Hepatocyte (in vitro differentiated cells): ENCODE measurements at regions not wholly inside any gene's neighbourhood (a gene's known extent, or its start where the extent isn't known, plus 50 kb on each side); places are given as distances from the start of the nearest gene placed in this dataset.

Experiments used
- DNase-seq: peaks from one replicate; pipeline ENCODE4 v3.0.0-alpha.2; 2016; ENCODE audit warnings: low spot score
- H2AFZ ChIP-seq: fragments of 200-600 bp; sonication (generic); 2 replicates; pipeline ENCODE4 v1.6.0; 2016; ENCODE audit warnings: antibody characterized with exemption, mild to moderate bottlenecking
- H3K27ac ChIP-seq: fragments of 200-600 bp; sonication (generic); 2 replicates; pipeline ENCODE4 v1.5.1; 2016; ENCODE audit warnings: mild to moderate bottlenecking
- H3K27me3 ChIP-seq: fragments of 200-600 bp; sonication (generic); 2 replicates; pipeline ENCODE4 v1.6.1; 2016
- H3K36me3 ChIP-seq: fragments of 200-600 bp; sonication (generic); replicated peaks from 2 replicates; pipeline ENCODE4 v1.5.1; 2016; ENCODE audit warnings: low read depth; ENCODE audit not compliant: insufficient read depth
- H3K4me1 ChIP-seq: fragments of 200-600 bp; sonication (generic); 2 replicates; pipeline ENCODE4 v1.5.1; 2016; ENCODE audit warnings: mild to moderate bottlenecking, moderate library complexity; ENCODE audit not compliant: insufficient read depth
- H3K4me2 ChIP-seq: fragments of 200-600 bp; sonication (generic); 2 replicates; pipeline ENCODE4 v1.6.0; 2016
- H3K4me3 ChIP-seq: fragments of 200-600 bp; sonication (generic); 2 replicates; pipeline ENCODE4 v1.5.1; 2016; ENCODE audit warnings: mild to moderate bottlenecking
- H3K79me2 ChIP-seq: fragments of 200-600 bp; sonication (generic); 2 replicates; pipeline ENCODE4 v1.6.0; 2017; ENCODE audit warnings: mild to moderate bottlenecking
- H3K9me2 ChIP-seq: fragments of 200-600 bp; sonication (generic); replicated peaks from 2 replicates; pipeline ENCODE4 v1.6.0; 2017; ENCODE audit warnings: mild to moderate bottlenecking; ENCODE audit not compliant: insufficient read depth
- H3K9me3 ChIP-seq: fragments of 200-600 bp; sonication (generic); 2 replicates; pipeline ENCODE4 v1.5.1; 2016; ENCODE audit warnings: low read depth, mild to moderate bottlenecking
- H4K20me1 ChIP-seq: fragments of 200-600 bp; sonication (generic); 2 replicates; pipeline ENCODE4 v1.6.0; 2016; ENCODE audit warnings: mild to moderate bottlenecking; ENCODE audit not compliant: insufficient read depth, poor library complexity, severe bottlenecking
- CTCF ChIP-seq: fragments of 200-600 bp; sonication (generic); IDR thresholded peaks from 2 replicates; pipeline ENCODE4 v1.5.1; 2016; ENCODE audit warnings: antibody characterized with exemption, mild to moderate bottlenecking; ENCODE audit not compliant: poor library complexity
- EZH2 ChIP-seq: fragments of 200-600 bp; sonication (generic); IDR thresholded peaks from 2 replicates; pipeline ENCODE4 v1.6.1; 2016; ENCODE audit warnings: antibody characterized with exemption, mild to moderate bottlenecking, borderline replicate concordance
- EZH2phosphoT487 ChIP-seq: fragments of 200-600 bp; sonication (generic); IDR thresholded peaks from one replicate; pipeline ENCODE4 v1.6.1; 2018; ENCODE audit warnings: antibody characterized with exemption, mild to moderate bottlenecking, low read depth, moderate library complexity; ENCODE audit not compliant: unreplicated experiment, severe bottlenecking
- WGBS: methylation state at CpG from one replicate; pipeline ENCODE4 v1.1.6; 2016; ENCODE audit warnings: low lambda C conversion rate; ENCODE audit errors: missing lambda C conversion rate; 5-methylcytosine and 5-hydroxymethylcytosine counted together

GRCh38 chr2:122516775-122517174, 761.3 kb downstream of the TSN start:
- Histone ChIP-seq H3K9me2 (no peaks in the 10 kb centered on the region), H3K4me2 (no peak overlapping the region), H3K4me3 (no peak overlapping the region), H2AFZ (no peak overlapping the region), H3K36me3 (no peaks in the 10 kb centered on the region), H3K9me3 (no peaks in the 10 kb centered on the region), H3K4me1 (no peaks in the 10 kb centered on the region), H4K20me1 (no peaks in the 10 kb centered on the region), H3K79me2 (no peaks in the 10 kb centered on the region), H3K27me3 (no peaks in the 10 kb centered on the region), H3K27ac (no peak overlapping the region)
- TF ChIP-seq EZH2, result no peak
- TF ChIP-seq EZH2phosphoT487, result no peak
- TF ChIP-seq CTCF, result no peak
- 63% methylated on average over 2 of the region's 2 CpGs for WGBS
- DNase-seq, result no peak

GRCh38 chr2:122519366-122519765, 763.9 kb downstream of the TSN start:
- no peaks in the 10 kb centered on the region for H3K4me1 ChIP-seq
- H3K4me2 ChIP-seq, result no peak overlapping the region
- 96% methylated on average over 4 of the region's 4 CpGs for WGBS
- no peaks in the 10 kb centered on the region for H3K79me2 ChIP-seq
- no peaks in the 10 kb centered on the region for H3K9me2 ChIP-seq
- H4K20me1 ChIP-seq, result no peaks in the 10 kb centered on the region
- H2AFZ ChIP-seq, result no peak overlapping the region
- no peaks in the 10 kb centered on the region for H3K27me3 ChIP-seq
- no peaks in the 10 kb centered on the region for H3K36me3 ChIP-seq
- peak overlapping the region; percentile 67 for H3K27ac ChIP-seq
- no peak for DNase-seq
- H3K4me3 ChIP-seq, result no peak overlapping the region
- H3K9me3 ChIP-seq, result no peaks in the 10 kb centered on the region
- TF ChIP-seq EZH2 (no peak), CTCF (no peak), EZH2phosphoT487 (no peak)

- H3K27me3 ChIP-seq, result no peaks in the 10 kb centered on the region
- no peak overlapping the region for H3K4me2 ChIP-seq
- no peaks in the 10 kb centered on the region for H3K4me1 ChIP-seq
- H3K9me3 ChIP-seq, result no peaks in the 10 kb centered on the region
- no peaks in the 10 kb centered on the region for H3K36me3 ChIP-seq
- no peaks in the 10 kb centered on the region for H3K9me2 ChIP-seq
- peak overlapping the region; percentile 67 for H3K27ac ChIP-seq
- peak overlapping the region; percentile 19 for H2AFZ ChIP-seq
- DNase-seq, result peak; percentile 9
- 77% methylated on average over 4 of the region's 4 CpGs for WGBS
- no peaks in the 10 kb centered on the region for H4K20me1 ChIP-seq
- TF ChIP-seq EZH2phosphoT487, result no peak
- H3K4me3 ChIP-seq, result no peak overlapping the region
- H3K79me2 ChIP-seq, result no peaks in the 10 kb centered on the region
Measured at GRCh38 chr2:122519821-122520611, 764.6 kb downstream of the TSN start.

- no peaks in the 10 kb centered on the region for H3K36me3 ChIP-seq
- H3K9me3 ChIP-seq, result no peaks in the 10 kb centered on the region
- DNase-seq, result no peak
- H3K4me2 ChIP-seq, result no peak overlapping the region
- no peaks in the 10 kb centered on the region for H3K27me3 ChIP-seq
- H3K4me3 ChIP-seq, result no peak overlapping the region
- H3K27ac ChIP-seq, result no peak overlapping the region
- no peak for TF ChIP-seq EZH2phosphoT487
- TF ChIP-seq CTCF, result no peak
- TF ChIP-seq EZH2, result no peak
- H2AFZ ChIP-seq, result no peak overlapping the region
- H3K9me2 ChIP-seq, result no peaks in the 10 kb centered on the region
- H3K79me2 ChIP-seq, result no peaks in the 10 kb centered on the region
- WGBS, result 91% methylated on average over 4 of the region's 4 CpGs
- no peaks in the 10 kb centered on the region for H4K20me1 ChIP-seq
- H3K4me1 ChIP-seq, result no peaks in the 10 kb centered on the region
Measured at GRCh38 chr2:122523143-122523542, 767.7 kb downstream of the TSN start.
